Amniotic stem cell (primary cell): ENCODE measurements at regions not wholly inside any gene's neighbourhood (a gene's known extent, or its start where the extent isn't known, plus 50 kb on each side); places are given as distances from the start of the nearest gene placed in this dataset.
"Not testable (repeated sequence)": the region's sequence is repeated elsewhere in the genome, so short reads cannot be mapped to it uniquely, and the experiment has no call there.

Experiments used
- DNase-seq: peaks from one replicate; lab custom pipeline; 2025; lab: John Stamatoyannopoulos, UW

DNA sequence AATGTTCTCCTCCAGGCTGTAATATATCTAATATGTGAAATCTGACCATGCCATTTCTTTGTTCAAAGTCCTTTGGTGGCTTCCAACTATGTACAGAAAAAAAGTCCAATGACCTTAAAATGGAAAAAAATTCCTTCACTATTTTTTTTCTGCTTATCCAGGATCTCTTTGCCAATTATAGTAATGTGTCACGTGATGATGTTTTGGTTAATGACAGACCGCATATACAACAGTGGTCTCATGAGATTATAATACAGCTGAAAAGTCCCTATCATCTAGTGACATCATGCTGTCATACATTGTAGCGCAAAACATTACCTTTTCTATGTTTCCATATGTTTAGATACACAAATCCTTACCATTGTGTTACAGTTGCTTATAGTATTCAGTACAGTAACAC is 477.6 kb downstream of the TMEM232 start:
- DNase-seq: no peak

GRCh38 chr5:110250355-110250754 is 476.1 kb downstream of the TMEM232 start:
- no peak for DNase-seq

GRCh38 chr5:110250755-110251154 is 475.7 kb downstream of the TMEM232 start:
- no peak for DNase-seq

- no peak for DNase-seq
Observed at GRCh38 chr5:110251366-110251765, 475.1 kb downstream of the TMEM232 start.

DNA sequence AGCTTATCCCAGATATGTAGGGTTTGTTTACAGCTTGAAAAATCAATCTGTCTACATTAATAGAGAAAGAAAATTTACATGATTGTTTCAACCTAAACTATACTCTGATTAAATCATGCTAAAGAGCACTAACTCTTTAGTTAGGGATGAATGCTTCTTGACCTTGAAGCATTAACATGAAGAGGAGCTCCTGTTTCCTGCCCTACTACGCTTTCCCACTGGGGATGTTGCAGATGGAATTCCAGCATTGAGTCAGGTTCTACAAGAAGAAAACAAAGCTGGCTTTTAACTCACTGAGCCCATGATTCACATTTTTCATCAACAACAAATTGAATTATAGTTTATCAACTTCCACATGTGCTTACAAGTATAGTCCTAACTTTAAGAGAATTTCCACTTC is 471.3 kb downstream of the TMEM232 start:
- DNase-seq: no peak

DNA sequence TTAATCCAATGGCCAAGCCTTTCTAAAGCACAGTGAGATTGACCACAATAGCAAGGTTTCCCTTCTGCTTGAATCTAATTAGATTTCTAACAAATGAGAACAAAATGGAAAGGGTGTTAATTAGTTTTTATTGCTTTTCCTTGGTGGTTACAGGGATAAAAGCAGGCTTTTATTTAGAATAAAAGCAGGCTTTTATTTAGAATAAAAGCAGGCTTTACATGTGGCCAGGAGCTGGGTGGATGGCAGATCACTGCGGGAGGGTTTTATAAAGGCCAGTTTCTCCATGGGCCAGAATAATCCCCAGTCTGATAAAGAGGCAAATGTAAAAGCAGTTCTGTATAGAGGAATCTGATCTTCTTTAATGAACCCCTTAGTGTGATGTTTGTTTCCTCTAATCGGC is 470.2 kb downstream of the TMEM232 start:
- no peak for DNase-seq

DNA sequence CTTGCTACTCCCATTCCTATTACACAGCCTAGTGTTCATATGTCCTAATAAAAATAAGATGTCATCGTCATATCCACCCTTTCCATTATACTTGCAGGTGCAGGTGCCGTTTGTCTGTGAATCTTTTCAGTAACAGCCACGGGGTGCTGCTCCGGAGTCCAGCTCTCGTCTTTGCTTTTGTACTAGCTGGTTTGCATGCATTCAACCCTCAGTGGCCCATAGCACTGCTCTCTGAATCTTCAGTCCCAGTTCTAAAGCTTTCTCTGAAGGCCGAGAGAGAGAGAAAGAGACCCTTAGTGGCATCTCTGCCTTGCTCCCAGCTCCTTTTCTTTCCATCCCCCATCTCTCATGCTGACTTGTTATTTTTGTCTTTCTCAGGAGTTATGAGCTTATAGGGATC is 468.5 kb downstream of the TMEM232 start:
- DNase-seq: no peak

DNA sequence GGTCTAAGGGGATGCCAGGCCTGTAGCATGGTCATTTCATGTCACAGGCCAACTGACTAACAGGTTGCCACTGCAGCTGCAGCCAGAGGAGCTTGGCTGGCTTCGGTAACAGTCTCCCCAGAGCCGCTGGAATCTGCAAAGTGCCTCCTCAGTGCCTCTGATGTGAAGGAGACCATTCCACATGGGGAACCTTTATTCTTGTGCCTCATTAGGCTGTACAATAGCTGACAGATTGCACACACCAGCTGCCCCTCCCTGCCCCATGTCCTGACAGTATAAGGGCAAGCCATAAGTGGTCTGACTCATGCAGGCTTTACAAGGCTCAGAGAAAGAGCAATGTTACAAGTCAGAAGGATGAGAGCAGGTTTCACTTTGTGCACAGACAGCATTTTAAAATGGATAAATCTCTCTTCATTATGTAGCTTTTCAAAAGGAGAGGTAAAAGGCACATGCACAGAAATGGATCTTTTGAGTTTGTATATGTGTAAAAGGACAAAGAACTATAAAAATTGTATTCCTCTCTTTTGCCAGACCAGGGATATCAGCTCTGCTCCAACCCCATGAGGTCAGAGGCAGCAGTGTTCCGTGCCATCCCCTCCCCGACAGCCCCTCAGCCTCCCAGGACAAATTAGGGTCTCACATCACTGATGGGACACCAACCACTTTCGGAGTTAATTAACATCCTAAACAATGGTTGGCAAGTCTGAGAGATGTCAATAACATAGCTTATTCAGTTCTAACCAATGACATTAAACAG is 467.8 kb downstream of the TMEM232 start:
- peak; percentile 26 for DNase-seq

DNA sequence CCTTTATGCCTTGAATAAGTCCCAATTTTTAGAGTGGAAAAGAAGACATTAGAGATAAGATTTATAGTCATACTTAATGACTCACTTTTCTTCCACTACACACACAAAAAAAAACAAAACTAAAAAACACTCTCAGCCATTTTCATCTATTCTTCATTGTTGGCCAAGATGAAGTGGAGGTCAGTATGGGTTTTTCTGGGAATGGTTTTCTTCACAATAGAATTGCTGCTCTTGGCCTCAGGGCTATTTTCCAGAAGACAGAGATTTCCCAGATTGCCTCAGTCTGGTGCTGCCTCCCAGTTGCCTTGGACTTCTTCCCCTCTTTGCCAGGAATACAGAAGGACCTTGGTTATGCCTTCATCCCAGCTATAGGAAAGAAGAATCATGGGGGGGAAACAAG is 463.7 kb downstream of the TMEM232 start:
- no peak for DNase-seq

DNA sequence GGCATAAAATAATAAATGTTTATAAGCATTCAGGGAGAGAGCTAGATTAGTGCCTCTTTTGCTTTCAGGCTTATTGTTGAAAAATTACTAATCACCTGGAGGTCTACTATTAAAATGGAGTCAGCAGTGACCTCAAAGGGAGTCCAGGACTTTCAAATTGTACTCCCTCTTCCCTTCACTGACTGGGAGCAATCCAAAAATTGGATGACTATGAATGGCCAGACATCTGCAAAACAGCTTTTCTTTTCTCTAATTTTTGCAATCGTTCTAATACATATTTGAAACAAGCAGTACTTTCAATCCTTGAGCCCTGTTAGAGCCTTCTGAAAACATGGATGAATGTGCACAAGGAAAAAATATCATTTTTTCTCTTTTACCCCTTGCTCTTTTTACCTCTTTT is 461.8 kb downstream of the TMEM232 start:
- no peak for DNase-seq

DNA sequence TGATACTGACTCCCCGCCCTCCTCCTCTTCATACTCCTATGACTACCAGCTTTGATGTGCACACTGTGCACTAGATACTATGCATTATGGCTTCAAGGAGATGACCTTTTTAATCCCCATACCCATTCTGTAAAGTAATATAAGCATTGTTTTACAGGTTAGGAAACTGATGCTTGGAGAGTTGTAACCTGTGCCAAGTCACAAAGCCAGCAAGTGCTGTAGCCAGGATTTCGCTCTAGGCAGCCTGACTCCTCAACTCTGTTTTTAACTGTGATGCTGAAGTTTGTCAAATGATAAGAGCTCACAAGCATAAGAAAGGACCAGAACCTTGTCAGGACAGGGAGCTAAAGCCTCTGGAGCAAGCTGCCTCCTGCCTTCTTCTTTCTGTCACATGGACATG is 461.3 kb downstream of the TMEM232 start:
- DNase-seq: no peak

- DNase-seq: no peak
Observed at GRCh38 chr5:110267714-110268113, 458.8 kb downstream of the TMEM232 start.

GRCh38 chr5:110268283-110268682 is 458.2 kb downstream of the TMEM232 start:
- no peak for DNase-seq

- DNase-seq: no peak
Observed at GRCh38 chr5:110268985-110269384, 457.5 kb downstream of the TMEM232 start.

DNA sequence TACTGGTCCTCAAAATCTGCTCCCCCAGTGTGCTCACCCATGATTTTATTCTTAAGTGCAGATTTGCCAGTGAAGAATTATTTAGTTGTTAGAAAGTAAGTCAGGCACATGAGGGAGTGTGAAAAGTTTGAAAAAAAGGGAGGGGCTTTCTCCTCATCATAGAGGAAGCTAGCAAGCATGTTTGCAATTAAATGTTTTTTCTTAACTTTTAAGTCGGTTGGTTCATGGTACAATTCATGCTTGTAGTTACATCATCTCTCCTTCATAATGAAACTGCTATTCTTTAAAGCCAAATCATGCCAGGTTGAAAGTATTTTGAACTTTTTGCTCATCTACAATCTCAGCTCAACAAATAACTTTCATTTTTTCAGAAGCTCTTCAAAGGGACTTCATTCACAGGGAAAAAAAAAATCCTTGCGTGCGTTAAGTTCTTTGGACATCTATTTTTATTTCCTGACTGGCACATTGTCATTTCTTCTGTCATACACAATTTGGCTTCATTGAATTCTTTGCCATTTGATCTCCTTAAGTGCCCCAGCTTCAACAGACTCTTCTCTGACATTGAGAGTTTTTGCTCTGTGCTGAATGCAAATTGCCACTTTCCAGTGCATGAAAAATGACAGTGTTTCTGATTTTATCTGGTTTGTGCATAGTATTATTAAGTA is 456.9 kb downstream of the TMEM232 start:
- no peak for DNase-seq

GRCh38 chr5:110275878-110276277 is 450.6 kb downstream of the TMEM232 start:
- DNase-seq: no peak

- DNase-seq: not testable (repeated sequence)
Observed at GRCh38 chr5:110278449-110278848, 448.0 kb downstream of the TMEM232 start.

- not testable (repeated sequence) for DNase-seq
Observed at GRCh38 chr5:110284121-110284520, 442.4 kb downstream of the TMEM232 start.

DNA sequence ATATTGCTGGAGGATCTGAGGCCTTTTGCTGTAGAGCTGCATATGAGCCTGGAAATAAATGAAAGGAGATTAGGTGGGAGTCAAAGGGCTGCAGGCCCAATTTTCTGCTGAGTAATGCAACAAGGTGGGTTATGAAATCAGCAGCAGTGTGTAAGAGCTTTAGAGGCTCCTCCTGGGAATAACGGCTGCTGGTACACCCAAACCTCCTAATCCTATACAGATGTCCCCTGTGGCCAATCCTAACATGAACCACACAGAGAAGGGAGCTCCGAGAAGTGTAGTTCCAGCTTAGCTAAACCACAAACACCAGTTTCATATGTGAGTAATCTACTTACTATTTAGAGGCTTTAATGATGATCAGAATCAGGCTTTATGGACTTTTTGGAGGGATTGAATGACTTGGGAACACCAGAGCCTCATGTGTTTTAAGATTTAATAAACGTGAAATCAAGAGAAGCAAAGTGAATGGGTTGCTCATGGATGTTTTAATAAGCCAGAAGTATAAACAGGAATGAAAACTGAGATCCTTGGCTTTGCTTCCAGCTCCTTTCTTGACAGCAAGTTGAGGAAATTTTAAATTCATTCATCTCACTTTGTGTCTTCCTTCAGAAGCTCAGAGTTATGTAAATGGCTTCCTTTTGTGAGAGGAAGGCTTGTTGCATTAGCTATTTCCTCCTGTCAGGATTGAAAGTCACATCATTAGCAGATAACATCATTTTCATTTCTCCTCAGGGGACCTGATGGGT is 437.5 kb downstream of the TMEM232 start:
- DNase-seq: peak; percentile 12

DNA sequence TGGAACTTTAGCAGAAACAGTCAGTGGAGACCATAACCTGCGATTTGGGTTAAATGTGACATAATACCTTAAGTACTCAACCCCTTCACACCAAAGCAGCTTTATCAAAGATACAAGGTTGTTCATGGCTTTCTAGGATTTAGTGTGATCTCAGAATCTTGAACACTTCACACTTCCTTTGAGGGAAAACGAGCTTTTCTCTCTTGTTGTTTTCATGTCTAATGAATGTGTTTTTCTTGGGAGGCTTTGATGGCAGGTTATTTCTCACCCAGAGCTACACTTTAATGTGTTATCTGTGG is 437.0 kb downstream of the TMEM232 start:
- DNase-seq: no peak

DNA sequence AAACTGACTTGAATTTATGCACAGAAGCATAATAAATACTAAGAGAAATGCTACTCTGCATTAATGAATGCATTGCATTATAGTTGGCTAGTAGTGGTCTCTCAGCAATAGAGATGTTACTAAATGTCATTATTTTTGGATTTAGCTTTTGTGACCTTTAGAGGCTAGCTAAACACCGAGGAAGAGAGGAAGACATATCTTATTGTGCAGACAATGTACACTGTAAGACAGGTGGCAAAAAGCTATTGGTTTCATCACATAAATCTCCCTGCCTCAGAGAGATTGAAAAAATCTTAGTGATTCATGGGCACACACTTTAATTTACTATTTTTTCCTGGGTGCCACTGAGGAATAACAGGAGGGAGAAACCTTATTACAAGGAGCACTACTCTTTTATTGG is 435.9 kb downstream of the TMEM232 start:
- DNase-seq: no peak

- no peak for DNase-seq
Observed at GRCh38 chr5:110294281-110294680, 432.2 kb downstream of the TMEM232 start.

GRCh38 chr5:110297152-110297670 is 429.3 kb downstream of the TMEM232 start:
- DNase-seq: no peak
